ENCODE measurements at regions not wholly inside any gene's neighbourhood (a gene's known extent, or its start where the extent isn't known, plus 50 kb on each side); places are given as distances from the start of the nearest gene placed in this dataset.
"Not testable (repeated sequence)": the region's sequence is repeated elsewhere in the genome, so short reads cannot be mapped to it uniquely, and the experiment has no call there.

- not testable (repeated sequence) for TF ChIP-seq CTCF (conservative IDR thresholded peaks at IDR 0.05); EZH2 (IDR thresholded peaks at IDR 0.05; ENCODE audit: low read depth)
These were observed 73.7 kb upstream of the KCTD7 start for GRCh38 chr7:66554842-66555430.
